Neuron (in vitro differentiated cells): ENCODE measurements at regions not wholly inside any gene's neighbourhood (a gene's known extent, or its start where the extent isn't known, plus 50 kb on each side); places are given as distances from the start of the nearest gene placed in this dataset.

Experiments
- H2AFZ ChIP-seq: one replicate; pipeline ENCODE4 v1.6.1; 2013; ENCODE audit warnings: low read depth, mild to moderate bottlenecking, inconsistent platforms, low read length, moderate library complexity
- H3K27me3 ChIP-seq: one replicate; pipeline ENCODE4 v1.6.1; 2013; ENCODE audit warnings: low read length; ENCODE audit not compliant: insufficient read depth
- H3K36me3 ChIP-seq: one replicate; pipeline ENCODE4 v1.6.1; 2013; ENCODE audit warnings: low read length; ENCODE audit not compliant: insufficient read depth
- H3K4me1 ChIP-seq: one replicate; pipeline ENCODE4 v1.6.1; 2013; ENCODE audit warnings: low read length; ENCODE audit not compliant: insufficient read depth
- H3K4me3 ChIP-seq: 2 replicates; pipeline ENCODE4 v1.5.1; 2013; ENCODE audit warnings: mild to moderate bottlenecking, low read length, moderate library complexity
- H3K9me3 ChIP-seq: one replicate; pipeline ENCODE4 v1.6.1; 2013; ENCODE audit warnings: low read length

- H3K27me3 ChIP-seq = no peaks in the 10 kb centered on the region
- H2AFZ ChIP-seq = no peak overlapping the region
- H3K4me1 ChIP-seq = no peaks in the 10 kb centered on the region
- H3K9me3 ChIP-seq = no peaks in the 10 kb centered on the region
- no peaks in the 10 kb centered on the region for H3K36me3 ChIP-seq
- no peak overlapping the region for H3K4me3 ChIP-seq
Measured at GRCh38 chr3:27914199-27914598, 192.1 kb upstream of the EOMES start.

DNA sequence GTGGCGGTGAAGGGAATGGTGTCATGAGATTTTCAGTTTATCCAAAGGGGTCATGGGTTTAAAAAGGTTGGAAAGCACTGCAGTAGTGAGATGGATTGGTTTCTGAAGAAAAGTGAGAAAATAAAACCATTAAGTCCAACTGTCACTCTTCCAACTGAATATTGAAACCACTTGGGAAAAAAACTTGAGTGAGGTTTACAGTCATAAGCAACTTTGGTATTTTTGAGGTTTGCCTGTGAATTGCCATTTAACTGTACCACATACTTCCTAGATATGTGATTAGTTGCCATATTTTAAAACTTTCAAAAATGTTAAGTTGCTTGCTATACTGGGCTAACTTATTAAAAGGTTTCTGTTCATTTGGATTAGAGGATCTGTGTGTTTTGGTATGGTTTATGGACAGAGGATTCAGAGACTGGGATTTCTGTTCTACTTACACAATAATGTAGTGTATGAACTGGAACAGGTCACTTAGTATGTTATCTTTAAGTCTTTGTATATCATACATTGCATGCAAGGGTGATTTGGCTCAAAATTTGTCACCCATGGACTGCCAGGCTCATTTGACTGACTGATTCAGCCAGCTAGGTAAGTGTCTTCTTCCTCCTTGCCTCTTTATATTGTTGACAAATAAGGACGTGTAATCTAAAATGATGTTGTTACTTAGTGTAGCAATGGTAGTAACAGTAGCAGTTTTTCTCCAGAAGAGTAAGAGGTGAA lies 201.4 kb upstream of the EOMES start:
- Histone ChIP-seq H3K9me3 (no peaks in the 10 kb centered on the region), H2AFZ (no peak overlapping the region), H3K4me1 (no peaks in the 10 kb centered on the region), H3K27me3 (no peaks in the 10 kb centered on the region), H3K36me3 (no peaks in the 10 kb centered on the region), H3K4me3 (no peak overlapping the region)

- H3K27me3 ChIP-seq = no peaks in the 10 kb centered on the region
- H2AFZ ChIP-seq = no peak overlapping the region
- H3K36me3 ChIP-seq = no peaks in the 10 kb centered on the region
- no peak overlapping the region for H3K4me3 ChIP-seq
- no peaks in the 10 kb centered on the region for H3K9me3 ChIP-seq
- no peaks in the 10 kb centered on the region for H3K4me1 ChIP-seq
Measured at GRCh38 chr3:27927882-27928281, 205.8 kb upstream of the EOMES start.

DNA sequence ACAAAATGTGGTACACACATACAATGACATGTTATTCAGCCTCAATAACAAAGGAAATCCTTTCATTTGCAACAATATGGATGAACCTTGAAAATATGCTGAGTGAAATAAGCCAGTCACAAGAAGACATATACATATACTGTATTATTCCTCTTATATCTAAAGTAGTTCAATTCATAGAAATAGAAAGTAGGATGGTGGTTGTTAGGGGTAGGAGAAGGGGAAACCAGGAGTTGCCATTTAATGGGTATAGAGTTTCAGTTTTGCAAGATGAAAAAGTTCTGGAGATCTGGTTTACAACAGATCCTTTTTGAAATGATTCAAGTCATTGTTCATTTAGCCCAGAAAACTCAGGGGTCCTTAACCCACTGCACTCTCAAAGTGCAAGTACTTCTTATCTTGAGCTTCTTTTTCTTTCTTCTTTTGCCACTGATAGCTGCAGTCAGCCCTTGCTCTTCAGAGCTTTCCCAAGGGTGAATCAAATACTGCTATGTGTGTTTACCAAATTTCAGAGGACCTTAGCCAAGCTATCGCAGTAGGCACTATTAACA lies 208.0 kb upstream of the EOMES start:
- Histone ChIP-seq H2AFZ (no peak overlapping the region), H3K9me3 (no peaks in the 10 kb centered on the region), H3K4me1 (no peaks in the 10 kb centered on the region), H3K4me3 (no peak overlapping the region), H3K36me3 (no peaks in the 10 kb centered on the region), H3K27me3 (no peaks in the 10 kb centered on the region)

- Histone ChIP-seq H3K27me3 (no peaks in the 10 kb centered on the region), H3K4me3 (no peak overlapping the region), H3K4me1 (peaks cover 16% of the 10 kb centered on the region), H2AFZ (no peak overlapping the region), H3K9me3 (no peaks in the 10 kb centered on the region), H3K36me3 (no peaks in the 10 kb centered on the region)
Measured at GRCh38 chr3:27935492-27935891, 213.4 kb upstream of the EOMES start.

GRCh38 chr3:27939521-27939920 lies 217.4 kb upstream of the EOMES start:
- Histone ChIP-seq H3K4me1 (peaks cover 17% of the 10 kb centered on the region), H3K4me3 (no peak overlapping the region), H2AFZ (no peak overlapping the region), H3K36me3 (no peaks in the 10 kb centered on the region), H3K27me3 (no peaks in the 10 kb centered on the region), H3K9me3 (no peaks in the 10 kb centered on the region)

DNA sequence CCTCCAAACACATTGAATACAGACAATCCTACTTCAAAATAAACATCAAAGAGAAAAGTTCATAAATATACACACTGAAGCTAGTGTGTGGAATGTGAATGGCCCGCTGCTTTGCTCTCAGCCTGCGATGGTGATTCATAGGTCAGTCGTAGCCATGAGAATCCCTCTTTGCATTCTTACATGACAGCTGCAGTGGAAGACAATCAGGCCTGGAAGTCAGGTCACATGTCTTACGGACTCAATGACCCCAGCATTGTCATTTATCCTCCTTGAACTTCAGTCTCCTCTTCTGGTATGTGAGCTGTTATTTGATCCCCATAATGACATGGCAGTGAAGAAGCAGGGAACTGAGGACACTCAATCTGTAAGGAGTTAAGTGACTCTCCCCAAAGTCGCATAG lies 217.8 kb upstream of the EOMES start:
- H3K9me3 ChIP-seq = no peaks in the 10 kb centered on the region
- no peaks in the 10 kb centered on the region for H3K27me3 ChIP-seq
- H3K4me1 ChIP-seq = peaks cover 17% of the 10 kb centered on the region
- H3K36me3 ChIP-seq = no peaks in the 10 kb centered on the region
- no peak overlapping the region for H2AFZ ChIP-seq
- no peak overlapping the region for H3K4me3 ChIP-seq

DNA sequence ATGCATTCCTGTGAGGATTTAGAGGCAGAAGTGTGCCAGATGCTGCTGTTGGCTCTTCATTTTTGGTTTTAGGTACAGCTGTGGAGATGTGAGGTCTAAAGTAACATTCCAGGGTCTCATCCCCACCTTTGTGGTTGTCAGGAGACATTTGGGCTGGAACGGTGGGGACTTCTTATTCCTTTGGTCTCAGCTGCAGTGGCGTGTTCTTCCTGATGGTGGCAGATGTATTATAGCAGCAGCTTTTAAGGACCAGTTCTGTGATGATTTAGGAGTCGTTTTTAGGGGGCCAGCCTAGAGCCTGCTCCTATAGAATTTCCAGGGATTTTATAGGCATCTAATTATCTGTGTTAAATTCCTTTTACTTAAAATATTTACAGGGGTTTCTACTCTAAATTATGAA lies 221.0 kb upstream of the EOMES start:
- Histone ChIP-seq H3K9me3 (no peaks in the 10 kb centered on the region), H3K4me3 (no peak overlapping the region), H3K27me3 (no peaks in the 10 kb centered on the region), H3K4me1 (peaks cover 17% of the 10 kb centered on the region), H2AFZ (no peak overlapping the region), H3K36me3 (no peaks in the 10 kb centered on the region)

DNA sequence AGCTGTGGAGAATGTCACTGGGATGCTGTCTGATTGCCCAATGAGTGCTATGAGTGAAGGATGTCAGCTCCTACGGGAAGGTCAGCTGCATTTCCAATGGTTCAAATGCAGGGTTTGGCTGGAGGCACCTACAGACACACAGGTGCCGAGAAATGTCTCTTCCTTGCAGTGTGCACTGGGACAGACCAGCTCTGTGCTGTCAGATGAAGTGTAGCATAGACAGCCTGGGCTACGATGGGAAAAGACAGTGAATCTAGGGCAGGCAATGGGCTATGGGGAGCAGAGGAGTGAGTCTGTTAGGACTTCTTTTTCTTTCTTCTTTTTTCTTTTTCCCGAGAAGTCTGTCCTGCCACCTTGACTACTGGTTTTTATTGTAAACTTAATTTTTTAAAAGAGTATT lies 223.1 kb upstream of the EOMES start:
- H3K4me3 ChIP-seq = no peak overlapping the region
- no peaks in the 10 kb centered on the region for H3K36me3 ChIP-seq
- no peaks in the 10 kb centered on the region for H3K27me3 ChIP-seq
- H3K9me3 ChIP-seq = no peaks in the 10 kb centered on the region
- peaks cover 4% of the 10 kb centered on the region for H3K4me1 ChIP-seq
- H2AFZ ChIP-seq = no peak overlapping the region

- Histone ChIP-seq H3K36me3 (no peaks in the 10 kb centered on the region), H3K9me3 (no peaks in the 10 kb centered on the region), H3K4me3 (no peak overlapping the region), H3K4me1 (no peaks in the 10 kb centered on the region), H2AFZ (no peak overlapping the region), H3K27me3 (no peaks in the 10 kb centered on the region)
Measured at GRCh38 chr3:27960133-27960532, 238.0 kb upstream of the EOMES start.

DNA sequence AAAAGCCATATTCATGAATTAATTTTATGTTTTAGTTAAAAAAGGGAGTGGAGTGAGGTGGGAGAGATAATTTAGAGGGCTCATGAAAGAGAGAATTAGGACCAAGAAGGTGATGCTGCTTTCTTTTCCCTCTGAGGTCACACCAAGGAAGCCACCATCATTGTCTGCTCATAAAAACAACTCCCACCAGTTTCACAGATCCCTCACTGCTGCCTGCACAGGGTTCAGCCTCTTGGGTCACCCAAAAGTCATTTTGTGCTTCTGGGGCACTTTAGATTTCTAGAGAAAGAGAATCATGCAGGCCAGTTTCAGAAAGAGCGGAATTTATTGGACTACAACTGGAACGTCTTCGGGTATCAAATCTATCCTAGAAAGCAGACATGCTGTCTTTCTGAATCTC lies 241.4 kb upstream of the EOMES start:
- Histone ChIP-seq H3K9me3 (no peaks in the 10 kb centered on the region), H2AFZ (no peak overlapping the region), H3K4me3 (no peak overlapping the region), H3K27me3 (no peaks in the 10 kb centered on the region), H3K4me1 (no peaks in the 10 kb centered on the region), H3K36me3 (no peaks in the 10 kb centered on the region)

DNA sequence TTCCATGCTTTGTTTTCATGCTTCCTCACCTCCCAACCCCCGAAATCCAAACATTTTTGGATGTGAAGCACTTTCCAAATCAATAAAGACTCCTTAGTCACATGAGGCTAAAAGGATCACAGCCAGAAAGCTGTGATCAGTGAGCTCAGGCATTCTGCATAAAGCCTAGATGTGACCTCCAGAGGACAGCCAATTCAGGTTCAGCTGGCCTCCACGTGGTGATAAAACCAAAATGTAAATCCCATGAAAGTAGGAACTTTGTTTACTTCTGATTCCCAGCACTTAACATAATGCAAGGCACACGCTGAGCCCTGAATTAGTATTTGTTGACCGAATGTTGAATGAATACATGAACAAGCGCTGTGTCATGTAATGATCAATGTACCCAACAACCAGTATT lies 249.5 kb upstream of the EOMES start:
- H3K4me3 ChIP-seq = no peak overlapping the region
- H3K4me1 ChIP-seq = no peaks in the 10 kb centered on the region
- no peaks in the 10 kb centered on the region for H3K27me3 ChIP-seq
- no peaks in the 10 kb centered on the region for H3K36me3 ChIP-seq
- H2AFZ ChIP-seq = no peak overlapping the region
- H3K9me3 ChIP-seq = no peaks in the 10 kb centered on the region

DNA sequence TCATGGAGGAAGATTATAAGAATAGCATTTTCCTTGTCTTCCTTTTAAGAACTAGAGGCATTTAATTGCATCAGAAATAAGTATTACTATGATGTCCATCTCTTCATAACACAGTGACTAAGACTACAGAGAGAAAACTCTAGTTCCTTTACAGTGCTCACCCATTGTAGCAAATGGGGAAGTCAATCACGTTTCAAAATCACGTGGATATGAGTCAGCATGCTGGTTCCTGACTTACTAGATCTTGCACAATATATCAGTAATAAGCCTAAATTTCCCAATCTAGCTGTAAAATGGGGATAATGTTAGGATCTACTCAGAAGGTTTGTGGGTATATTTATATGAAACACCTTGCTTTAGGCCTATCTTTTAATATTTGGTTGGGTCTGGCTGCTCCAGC lies 254.8 kb upstream of the EOMES start:
- H3K4me3 ChIP-seq = no peak overlapping the region
- H3K4me1 ChIP-seq = no peaks in the 10 kb centered on the region
- H3K36me3 ChIP-seq = no peaks in the 10 kb centered on the region
- H3K9me3 ChIP-seq = no peaks in the 10 kb centered on the region
- H2AFZ ChIP-seq = no peak overlapping the region
- no peaks in the 10 kb centered on the region for H3K27me3 ChIP-seq

GRCh38 chr3:27978440-27978839 lies 256.3 kb upstream of the EOMES start:
- Histone ChIP-seq H3K27me3 (no peaks in the 10 kb centered on the region), H3K36me3 (no peaks in the 10 kb centered on the region), H3K4me3 (no peak overlapping the region), H3K4me1 (no peaks in the 10 kb centered on the region), H2AFZ (no peak overlapping the region), H3K9me3 (no peaks in the 10 kb centered on the region)
